Astrocyte (in vitro differentiated cells and primary cell): ENCODE measurements at regions not wholly inside any gene's neighbourhood (a gene's known extent, or its start where the extent isn't known, plus 50 kb on each side); places are given as distances from the start of the nearest gene placed in this dataset.

Source experiments
- DNase-seq: peaks from one replicate; pipeline ENCODE4 v3.0.0-alpha.2; 2010; ENCODE audit warnings: low read depth
- FAIRE-seq: peaks from 2 replicates; lab custom pipeline; 2011; peaks lifted over from hg19 to GRCh38; lab: Jason Lieb, UNC
- H2AFZ ChIP-seq: 2 replicates; pipeline ENCODE4 v1.6.0; 2012; ENCODE audit warnings: low read depth, low read length, inconsistent platforms
- H3K27ac ChIP-seq: 2 replicates; pipeline ENCODE4 v1.5.1; 2011; ENCODE audit warnings: low read depth, low read length, inconsistent platforms
- H3K27me3 ChIP-seq: 2 replicates; pipeline ENCODE4 v1.6.0; 2011; ENCODE audit warnings: low read length, inconsistent platforms; ENCODE audit not compliant: insufficient read depth
- H3K36me3 ChIP-seq: 2 replicates; pipeline ENCODE4 v1.5.1; 2011; ENCODE audit warnings: low read length, inconsistent platforms; ENCODE audit not compliant: insufficient read depth
- H3K4me1 ChIP-seq: 2 replicates; pipeline ENCODE4 v1.5.1; 2011; ENCODE audit warnings: low read length, inconsistent platforms; ENCODE audit not compliant: insufficient read depth
- H3K4me2 ChIP-seq: 2 replicates; pipeline ENCODE4 v1.6.0; 2012; ENCODE audit warnings: low read length, inconsistent platforms
- H3K4me3 ChIP-seq: 2 replicates; pipeline ENCODE4 v1.5.1; 2011; ENCODE audit warnings: low read depth, mild to moderate bottlenecking, low read length, inconsistent platforms; ENCODE audit not compliant: insufficient read depth
- H3K79me2 ChIP-seq: 2 replicates; pipeline ENCODE4 v1.6.0; 2012; ENCODE audit warnings: mild to moderate bottlenecking, low read length, inconsistent platforms; ENCODE audit not compliant: insufficient read depth
- H3K9ac ChIP-seq: 2 replicates; pipeline ENCODE4 v1.6.0; 2012; ENCODE audit warnings: mild to moderate bottlenecking, low read length, inconsistent platforms
- H3K9me3 ChIP-seq: 2 replicates; pipeline ENCODE4 v1.5.1; 2012; ENCODE audit warnings: low read depth, mild to moderate bottlenecking, low read length, inconsistent platforms; ENCODE audit not compliant: insufficient read depth
- H4K20me1 ChIP-seq: 2 replicates; pipeline ENCODE4 v1.6.0; 2012; ENCODE audit warnings: low read length, inconsistent platforms; ENCODE audit not compliant: insufficient read depth
- H3K27ac Mint-ChIP-seq: one replicate; pipeline ENCODE4 v1.8.0; 2021; ENCODE audit warnings: mild to moderate bottlenecking, mixed read lengths; ENCODE audit not compliant: unreplicated experiment
- H3K27me3 Mint-ChIP-seq: one replicate; pipeline ENCODE4 v1.8.0; 2021; ENCODE audit warnings: low read depth, mixed read lengths; ENCODE audit not compliant: unreplicated experiment
- H3K36me3 Mint-ChIP-seq: one replicate; pipeline ENCODE4 v1.8.0; 2021; ENCODE audit warnings: low read depth, mixed read lengths; ENCODE audit not compliant: unreplicated experiment
- H3K4me1 Mint-ChIP-seq: one replicate; pipeline ENCODE4 v1.8.0; 2021; ENCODE audit warnings: low read depth, mixed read lengths; ENCODE audit not compliant: unreplicated experiment
- H3K4me3 Mint-ChIP-seq: one replicate; pipeline ENCODE4 v1.8.0; 2021; ENCODE audit warnings: mild to moderate bottlenecking, moderate library complexity, mixed read lengths; ENCODE audit not compliant: unreplicated experiment
- H3K9me3 Mint-ChIP-seq: one replicate; pipeline ENCODE4 v1.8.0; 2021; ENCODE audit warnings: mild to moderate bottlenecking, mixed read lengths; ENCODE audit not compliant: unreplicated experiment
- EZH2 ChIP-seq: IDR thresholded peaks from 2 replicates; pipeline ENCODE4 v1.6.1; 2012; ENCODE audit warnings: mild to moderate bottlenecking, low read length, inconsistent platforms; ENCODE audit not compliant: insufficient read depth
- TF ChIP-seq, protein P1 (sequence below): IDR thresholded peaks from 2 replicates; pipeline ENCODE4 v1.5.1; 2011; ENCODE audit warnings: low read depth, mild to moderate bottlenecking, inconsistent platforms, low read length, moderate library complexity; ENCODE audit not compliant: insufficient read depth

DNA sequence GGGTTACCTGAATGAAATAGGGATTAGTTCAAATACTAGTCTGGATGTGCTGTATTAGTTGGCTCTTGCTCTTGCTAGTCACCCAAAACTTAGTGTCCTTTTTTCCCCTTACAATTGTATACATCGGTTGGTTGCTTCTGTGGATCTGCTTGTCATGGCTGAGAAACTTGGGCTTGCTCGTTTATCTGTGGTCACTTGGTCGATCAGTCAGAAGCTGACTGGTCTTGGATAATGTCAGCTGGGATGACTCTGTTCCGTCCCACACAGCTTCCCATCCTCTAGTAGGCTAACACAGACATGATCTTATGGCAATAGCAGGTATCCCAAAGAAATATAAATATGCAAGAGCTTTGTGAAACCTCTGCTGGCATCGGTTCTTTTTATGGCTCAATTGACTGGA is 807.4 kb downstream of the MAT2B start:
- H3K9me3 ChIP-seq: no peaks in the 10 kb centered on the region
- no peaks in the 10 kb centered on the region for H4K20me1 ChIP-seq
- H3K4me3 ChIP-seq: no peak overlapping the region
- H3K27ac Mint-ChIP-seq: no peak overlapping the region
- H3K4me1 ChIP-seq: no peaks in the 10 kb centered on the region
- no peak overlapping the region for H3K27ac ChIP-seq
- H3K9me3 Mint-ChIP-seq: no peaks in the 10 kb centered on the region
- no peak for FAIRE-seq
- H3K27me3 ChIP-seq: no peaks in the 10 kb centered on the region
- H3K36me3 Mint-ChIP-seq: no peaks in the 10 kb centered on the region
- no peak for DNase-seq
- no peaks in the 10 kb centered on the region for H3K4me1 Mint-ChIP-seq
- H3K4me2 ChIP-seq: no peak overlapping the region
- no peaks in the 10 kb centered on the region for H3K36me3 ChIP-seq
- no peak overlapping the region for H3K4me3 Mint-ChIP-seq
- no peak overlapping the region for H2AFZ ChIP-seq
- H3K27me3 Mint-ChIP-seq: no peaks in the 10 kb centered on the region
- H3K79me2 ChIP-seq: no peaks in the 10 kb centered on the region
- no peak overlapping the region for H3K9ac ChIP-seq
- TF ChIP-seq, protein P1, sequence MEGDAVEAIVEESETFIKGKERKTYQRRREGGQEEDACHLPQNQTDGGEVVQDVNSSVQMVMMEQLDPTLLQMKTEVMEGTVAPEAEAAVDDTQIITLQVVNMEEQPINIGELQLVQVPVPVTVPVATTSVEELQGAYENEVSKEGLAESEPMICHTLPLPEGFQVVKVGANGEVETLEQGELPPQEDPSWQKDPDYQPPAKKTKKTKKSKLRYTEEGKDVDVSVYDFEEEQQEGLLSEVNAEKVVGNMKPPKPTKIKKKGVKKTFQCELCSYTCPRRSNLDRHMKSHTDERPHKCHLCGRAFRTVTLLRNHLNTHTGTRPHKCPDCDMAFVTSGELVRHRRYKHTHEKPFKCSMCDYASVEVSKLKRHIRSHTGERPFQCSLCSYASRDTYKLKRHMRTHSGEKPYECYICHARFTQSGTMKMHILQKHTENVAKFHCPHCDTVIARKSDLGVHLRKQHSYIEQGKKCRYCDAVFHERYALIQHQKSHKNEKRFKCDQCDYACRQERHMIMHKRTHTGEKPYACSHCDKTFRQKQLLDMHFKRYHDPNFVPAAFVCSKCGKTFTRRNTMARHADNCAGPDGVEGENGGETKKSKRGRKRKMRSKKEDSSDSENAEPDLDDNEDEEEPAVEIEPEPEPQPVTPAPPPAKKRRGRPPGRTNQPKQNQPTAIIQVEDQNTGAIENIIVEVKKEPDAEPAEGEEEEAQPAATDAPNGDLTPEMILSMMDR: no peak
- TF ChIP-seq EZH2: no peak

GRCh38 chr5:164317676-164318075 is 812.3 kb downstream of the MAT2B start:
- Mint-ChIP-seq H3K27me3 (no peaks in the 10 kb centered on the region), H3K4me3 (no peak overlapping the region), H3K36me3 (no peaks in the 10 kb centered on the region), H3K27ac (no peak overlapping the region), H3K9me3 (no peaks in the 10 kb centered on the region), H3K4me1 (peaks cover 2% of the 10 kb centered on the region)
- Histone ChIP-seq H2AFZ (no peak overlapping the region), H3K9me3 (no peaks in the 10 kb centered on the region), H3K4me2 (no peak overlapping the region), H4K20me1 (no peaks in the 10 kb centered on the region), H3K9ac (no peak overlapping the region), H3K4me3 (no peak overlapping the region), H3K79me2 (no peaks in the 10 kb centered on the region), H3K27ac (no peak overlapping the region), H3K27me3 (no peaks in the 10 kb centered on the region), H3K36me3 (no peaks in the 10 kb centered on the region), H3K4me1 (no peaks in the 10 kb centered on the region)
- DNase-seq (no peak), FAIRE-seq (no peak)
- TF ChIP-seq, protein P1: no peak
- no peak for TF ChIP-seq EZH2

- Histone ChIP-seq H3K79me2 (no peaks in the 10 kb centered on the region), H3K4me1 (no peaks in the 10 kb centered on the region), H3K9me3 (no peaks in the 10 kb centered on the region), H4K20me1 (no peaks in the 10 kb centered on the region), H2AFZ (no peak overlapping the region), H3K9ac (no peak overlapping the region), H3K36me3 (no peaks in the 10 kb centered on the region), H3K27ac (no peak overlapping the region), H3K4me2 (no peak overlapping the region), H3K4me3 (no peak overlapping the region), H3K27me3 (no peaks in the 10 kb centered on the region)
- Mint-ChIP-seq H3K4me1 (peaks cover 2% of the 10 kb centered on the region), H3K9me3 (no peaks in the 10 kb centered on the region), H3K27ac (no peak overlapping the region), H3K4me3 (no peak overlapping the region), H3K27me3 (no peaks in the 10 kb centered on the region), H3K36me3 (no peaks in the 10 kb centered on the region)
- no peak for FAIRE-seq
- DNase-seq: no peak
- TF ChIP-seq, protein P1: no peak
- no peak for TF ChIP-seq EZH2
Observed at GRCh38 chr5:164319161-164319560, 813.7 kb downstream of the MAT2B start.
